SK-N-SH (cell line): ENCODE measurements at regions not wholly inside any gene's neighbourhood (a gene's known extent, or its start where the extent isn't known, plus 50 kb on each side); places are given as distances from the start of the nearest gene placed in this dataset.

Experiments used
- CTCF ChIA-PET: fragments of 300-600, 350-600 bp; formaldehyde crosslinking; extraction: SDS; loops from one replicate; lab custom pipeline; 2021; lab: Yijun Ruan, JAX
- POLR2A ChIA-PET: fragments of 350-600 bp; sonication (Branson Sonifier 250); formaldehyde crosslinking; extraction: SDS; loops from one replicate; lab custom pipeline; 2020; ENCODE audit warnings: antibody characterized with exemption, inconsistent platforms; lab: Yijun Ruan, JAX
- DNase-seq: peaks from one replicate; pipeline ENCODE4 v3.0.0; 2012
- H2AFZ ChIP-seq: fragments of 200-600 bp; sonication (generic); 2 replicates; pipeline ENCODE4 v1.8.1; 2016; ENCODE audit warnings: antibody characterized with exemption, mild to moderate bottlenecking, low read depth
- H3F3A ChIP-seq: fragments of 200-600 bp; sonication (generic); replicated peaks from 2 replicates; pipeline ENCODE3; 2016; ENCODE audit warnings: antibody characterized with exemption, mild to moderate bottlenecking; ENCODE audit not compliant: insufficient read depth
- H3K27ac ChIP-seq, 2 experiments: fragments of 200-500 bp in 1 of 2; fragments of 200-600 bp in 1 of 2; sonication (Bioruptor generic) in 1 of 2; sonication (generic), shearing (Covaris generic) in 1 of 2; 2 replicates each; pipeline versions ENCODE4 v1.5.1 to v1.6.1; 2014 to 2016; ENCODE audit warnings: low read depth in 2 of 2, inconsistent platforms in 1 of 2, low read length in 1 of 2, mild to moderate bottlenecking in 1 of 2, mixed read lengths in 1 of 2
- H3K27me3 ChIP-seq: fragments of 200-600 bp; sonication (generic), shearing (Covaris generic); 2 replicates; pipeline ENCODE4 v1.6.1; 2016; ENCODE audit warnings: mixed run types; ENCODE audit not compliant: insufficient read depth
- H3K36me3 ChIP-seq, 2 experiments: fragments of 200-500 bp in 1 of 2; fragments of 200-600 bp in 1 of 2; sonication (Bioruptor generic) in 1 of 2; sonication (generic) in 1 of 2; replicated peaks in 1 of 2; 2 replicates each; pipeline versions ENCODE3 to v1.5.1; 2014 to 2016; ENCODE audit warnings: low read length in 1 of 2, mild to moderate bottlenecking in 1 of 2; ENCODE audit not compliant: insufficient read depth in 2 of 2, control insufficient read depth in 1 of 2
- H3K4me1 ChIP-seq, 2 experiments: fragments of 200-500 bp in 1 of 2; fragments of 200-600 bp in 1 of 2; sonication (Bioruptor generic) in 1 of 2; sonication (generic), shearing (Covaris generic) in 1 of 2; 2 replicates each; pipeline versions ENCODE4 v1.5.1 to v1.6.1; 2014 to 2016; ENCODE audit warnings: low read depth in 1 of 2, low read length in 1 of 2, mixed run types in 1 of 2; ENCODE audit not compliant: insufficient read depth in 2 of 2, control insufficient read depth in 1 of 2
- H3K4me2 ChIP-seq: fragments of 200-600 bp; sonication (generic), shearing (Covaris generic); 2 replicates; pipeline ENCODE4 v1.6.1; 2017; ENCODE audit warnings: mixed run types
- H3K4me3 ChIP-seq, 2 experiments: fragments of 200-500 bp in 1 of 2; fragments of 200-600 bp in 1 of 2; sonication (Bioruptor generic) in 1 of 2; sonication (generic), shearing (Covaris generic) in 1 of 2; 2 replicates each; pipeline versions ENCODE4 v1.5.1 to v1.8.1; 2014 to 2016; ENCODE audit warnings: low read depth in 2 of 2, inconsistent platforms in 1 of 2, low read length in 1 of 2, mild to moderate bottlenecking in 1 of 2, mixed read lengths in 1 of 2, moderate library complexity in 1 of 2
- H3K79me2 ChIP-seq: fragments of 200-600 bp; sonication (generic); 2 replicates; pipeline ENCODE4 v1.8.1; 2017; ENCODE audit warnings: mild to moderate bottlenecking; ENCODE audit not compliant: insufficient read depth
- H3K9ac ChIP-seq: fragments of 200-600 bp; sonication (generic); 2 replicates; pipeline ENCODE4 v1.6.1; 2017; ENCODE audit warnings: mixed run types
- H3K9me2 ChIP-seq: fragments of 200-600 bp; sonication (generic); 2 replicates; pipeline ENCODE4 v1.6.1; 2017; ENCODE audit warnings: mixed run types
- H3K9me3 ChIP-seq: fragments of 200-600 bp; sonication (generic); 2 replicates; pipeline ENCODE4 v1.6.1; 2017; ENCODE audit warnings: mixed run types, mild to moderate bottlenecking, moderate library complexity
- H4K20me1 ChIP-seq: fragments of 200-600 bp; sonication (generic); 2 replicates; pipeline ENCODE4 v1.6.1; 2017; ENCODE audit warnings: mild to moderate bottlenecking, mixed run types; ENCODE audit not compliant: insufficient read depth
- CHD2 ChIP-seq: fragments of 150-350 bp; IDR thresholded peaks from 2 replicates; pipeline ENCODE4 v1.6.1; 2018; ENCODE audit warnings: low read length; ENCODE audit not compliant: partially characterized antibody
- CTCF ChIP-seq: fragments of 200-600 bp; sonication (generic); IDR thresholded peaks from 2 replicates; pipeline ENCODE4 v1.6.1; 2017; ENCODE audit warnings: antibody characterized with exemption, mild to moderate bottlenecking, moderate library complexity
- ELF1 ChIP-seq: IDR thresholded peaks from 2 replicates; pipeline ENCODE4 v1.4.0; 2012
- EP300 ChIP-seq, 2 experiments: IDR thresholded peaks; 2 replicates each; pipeline versions ENCODE4 v1.4.0 to v1.6.1; 2012; ENCODE audit warnings: borderline replicate concordance in 1 of 2, low read depth in 1 of 2, low read length in 1 of 2
- FOXM1 ChIP-seq: IDR thresholded peaks from 2 replicates; pipeline ENCODE4 v1.4.0; 2012; ENCODE audit warnings: low read depth, mild to moderate bottlenecking
- JUND ChIP-seq: IDR thresholded peaks from 2 replicates; pipeline ENCODE4 v1.4.0; 2012
- MAX ChIP-seq: IDR thresholded peaks from 2 replicates; pipeline ENCODE4 v1.4.0; 2012; ENCODE audit warnings: low read depth
- POLR2AphosphoS5 ChIP-seq: IDR thresholded peaks from 2 replicates; pipeline ENCODE4 v1.6.1; 2012; ENCODE audit warnings: low read depth, low read length
- RAD21 ChIP-seq: IDR thresholded peaks from 2 replicates; pipeline ENCODE4 v1.6.1; 2012; ENCODE audit warnings: mild to moderate bottlenecking, low read length
- RCOR1 ChIP-seq: fragments of 150-350 bp; IDR thresholded peaks from 2 replicates; pipeline ENCODE4 v1.6.1; 2017; ENCODE audit warnings: antibody characterized with exemption, low read length
- TAF1 ChIP-seq: IDR thresholded peaks from 2 replicates; pipeline ENCODE4 v1.6.1; 2012; ENCODE audit warnings: low read depth, mild to moderate bottlenecking, low read length, moderate library complexity, borderline replicate concordance
- TCF12 ChIP-seq: IDR thresholded peaks from 2 replicates; pipeline ENCODE4 v1.4.0; 2012
- USF1 ChIP-seq: IDR thresholded peaks from 2 replicates; pipeline ENCODE4 v1.4.0; 2012; ENCODE audit warnings: low read depth, borderline replicate concordance
- ZBTB33 ChIP-seq: IDR thresholded peaks from 2 replicates; pipeline ENCODE4 v1.4.0; 2012; ENCODE audit warnings: low read depth, borderline replicate concordance
- WGBS: methylation state at CpG from one replicate; pipeline ENCODE4 v1.1.6; 2017; ENCODE audit warnings: low lambda C conversion rate; 5-methylcytosine and 5-hydroxymethylcytosine counted together
- TF ChIP-seq, protein P1 (sequence below): fragments of 150-350 bp; IDR thresholded peaks from 2 replicates; pipeline ENCODE4 v1.6.1; 2017; ENCODE audit warnings: antibody characterized with exemption, low read length, low read depth, borderline replicate concordance
- TF ChIP-seq, protein P2 (sequence below): IDR thresholded peaks from 2 replicates; pipeline ENCODE4 v1.6.1; 2012; ENCODE audit warnings: mild to moderate bottlenecking, low read depth, low read length, moderate library complexity

DNA sequence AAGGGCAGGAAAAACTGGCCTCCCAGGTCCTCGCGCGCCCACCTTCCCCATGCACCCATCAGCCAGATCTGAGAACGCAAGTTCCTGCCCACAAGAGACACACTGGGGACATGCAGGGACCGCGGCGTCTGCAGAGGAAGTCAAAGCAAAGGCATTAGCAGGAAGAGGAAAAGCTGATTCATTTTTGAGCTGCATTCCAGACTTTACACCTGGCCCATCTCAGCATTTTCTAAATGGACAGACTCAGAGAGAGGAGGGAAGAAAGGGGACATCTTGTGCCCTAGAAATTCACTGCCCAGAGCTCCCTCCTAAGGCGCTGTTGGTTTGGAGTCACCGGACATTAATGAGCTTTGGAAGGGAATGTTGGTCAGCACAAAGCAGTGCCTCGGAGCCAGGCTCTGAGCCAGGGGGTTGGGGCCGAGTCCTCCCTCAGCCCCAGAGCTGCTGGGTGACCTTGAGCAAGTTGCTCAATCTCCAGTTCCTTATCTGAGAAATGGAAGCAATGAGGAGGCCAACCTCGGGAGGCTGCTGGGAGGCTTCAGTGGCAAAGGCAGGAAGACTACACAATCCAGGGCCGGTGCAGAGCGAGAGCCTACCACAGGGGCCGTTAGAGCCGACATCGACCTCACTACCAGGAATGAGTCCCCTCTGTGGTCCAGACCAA lies 150.5 kb upstream of the IQSEC1 start (continued):
- TF ChIP-seq FOXM1: no peak
- TF ChIP-seq CTCF: no peak

DNA sequence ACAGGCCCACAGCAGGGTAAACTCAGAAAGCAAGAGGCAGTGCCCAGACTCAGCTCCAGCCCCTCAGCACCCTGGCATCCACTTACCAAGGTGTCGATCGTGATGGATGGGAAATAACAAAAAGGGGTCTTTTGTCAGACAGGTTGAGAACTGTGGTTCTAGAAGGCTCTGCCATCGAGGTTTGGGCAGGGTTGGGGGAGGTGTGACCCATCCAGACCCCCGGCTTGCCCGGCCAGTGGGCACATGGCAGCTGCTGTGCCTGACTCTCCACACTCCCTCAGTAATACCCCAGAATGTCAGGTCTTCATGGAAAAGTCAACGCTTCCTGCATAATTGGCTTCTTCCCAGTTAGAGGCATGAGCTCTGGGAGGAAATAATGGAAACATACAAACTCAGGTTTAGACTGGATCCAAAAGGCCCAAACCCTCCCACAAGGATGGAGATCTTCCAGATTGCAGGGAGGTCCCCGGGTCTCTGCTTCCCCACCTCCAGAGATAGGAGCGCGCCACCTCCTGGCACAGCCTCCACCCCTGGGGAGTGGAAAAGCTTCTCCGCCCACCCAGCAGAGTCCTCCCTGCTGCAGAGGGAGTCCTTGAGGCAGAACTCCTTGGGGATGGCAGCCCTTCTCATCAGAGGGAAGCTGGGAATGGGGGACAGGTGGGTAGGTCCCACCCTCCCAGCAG lies 149.8 kb upstream of the IQSEC1 start:
- ChIA-PET CTCF (interaction anchor here (0.9 kb wide), 1 partner anchor 131 kb away, joined by 3 read pairs; no protein-coding TSS in a partner anchor), POLR2A (no interaction called here)
- no peaks in the 10 kb centered on the region for H3K27me3 ChIP-seq
- no peaks in the 10 kb centered on the region for H3F3A ChIP-seq
- H3K36me3 ChIP-seq: no peaks in the 10 kb centered on the region
- TF ChIP-seq ZBTB33: no peak
- no peak for TF ChIP-seq JUND
- no peak for TF ChIP-seq MAX
- TF ChIP-seq, protein P1, sequence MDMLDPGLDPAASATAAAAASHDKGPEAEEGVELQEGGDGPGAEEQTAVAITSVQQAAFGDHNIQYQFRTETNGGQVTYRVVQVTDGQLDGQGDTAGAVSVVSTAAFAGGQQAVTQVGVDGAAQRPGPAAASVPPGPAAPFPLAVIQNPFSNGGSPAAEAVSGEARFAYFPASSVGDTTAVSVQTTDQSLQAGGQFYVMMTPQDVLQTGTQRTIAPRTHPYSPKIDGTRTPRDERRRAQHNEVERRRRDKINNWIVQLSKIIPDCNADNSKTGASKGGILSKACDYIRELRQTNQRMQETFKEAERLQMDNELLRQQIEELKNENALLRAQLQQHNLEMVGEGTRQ: no peak
- TF ChIP-seq TCF12: no peak
- no peak for TF ChIP-seq RCOR1
- no peak for TF ChIP-seq FOXM1
- no peak for TF ChIP-seq TAF1
- no peak for TF ChIP-seq EP300 (IDR thresholded peaks at IDR 0.05; ENCODE audit: borderline replicate concordance in 1 of 2, low read depth in 1 of 2, low read length in 1 of 2)
- no peak for TF ChIP-seq ELF1
- no peak for TF ChIP-seq CTCF
- TF ChIP-seq POLR2AphosphoS5: no peak
- TF ChIP-seq, protein P2, sequence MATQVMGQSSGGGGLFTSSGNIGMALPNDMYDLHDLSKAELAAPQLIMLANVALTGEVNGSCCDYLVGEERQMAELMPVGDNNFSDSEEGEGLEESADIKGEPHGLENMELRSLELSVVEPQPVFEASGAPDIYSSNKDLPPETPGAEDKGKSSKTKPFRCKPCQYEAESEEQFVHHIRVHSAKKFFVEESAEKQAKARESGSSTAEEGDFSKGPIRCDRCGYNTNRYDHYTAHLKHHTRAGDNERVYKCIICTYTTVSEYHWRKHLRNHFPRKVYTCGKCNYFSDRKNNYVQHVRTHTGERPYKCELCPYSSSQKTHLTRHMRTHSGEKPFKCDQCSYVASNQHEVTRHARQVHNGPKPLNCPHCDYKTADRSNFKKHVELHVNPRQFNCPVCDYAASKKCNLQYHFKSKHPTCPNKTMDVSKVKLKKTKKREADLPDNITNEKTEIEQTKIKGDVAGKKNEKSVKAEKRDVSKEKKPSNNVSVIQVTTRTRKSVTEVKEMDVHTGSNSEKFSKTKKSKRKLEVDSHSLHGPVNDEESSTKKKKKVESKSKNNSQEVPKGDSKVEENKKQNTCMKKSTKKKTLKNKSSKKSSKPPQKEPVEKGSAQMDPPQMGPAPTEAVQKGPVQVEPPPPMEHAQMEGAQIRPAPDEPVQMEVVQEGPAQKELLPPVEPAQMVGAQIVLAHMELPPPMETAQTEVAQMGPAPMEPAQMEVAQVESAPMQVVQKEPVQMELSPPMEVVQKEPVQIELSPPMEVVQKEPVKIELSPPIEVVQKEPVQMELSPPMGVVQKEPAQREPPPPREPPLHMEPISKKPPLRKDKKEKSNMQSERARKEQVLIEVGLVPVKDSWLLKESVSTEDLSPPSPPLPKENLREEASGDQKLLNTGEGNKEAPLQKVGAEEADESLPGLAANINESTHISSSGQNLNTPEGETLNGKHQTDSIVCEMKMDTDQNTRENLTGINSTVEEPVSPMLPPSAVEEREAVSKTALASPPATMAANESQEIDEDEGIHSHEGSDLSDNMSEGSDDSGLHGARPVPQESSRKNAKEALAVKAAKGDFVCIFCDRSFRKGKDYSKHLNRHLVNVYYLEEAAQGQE: no peak
- TF ChIP-seq RAD21: no peak
- TF ChIP-seq CHD2: no peak
- TF ChIP-seq USF1: no peak
- no peaks in the 10 kb centered on the region for H4K20me1 ChIP-seq
- no peak overlapping the region for H3K9ac ChIP-seq
- no peak overlapping the region for H3K27ac ChIP-seq
- no peaks in the 10 kb centered on the region for H3K9me3 ChIP-seq
- no peaks in the 10 kb centered on the region for H3K4me1 ChIP-seq
- no peak for DNase-seq
- no peak overlapping the region for H2AFZ ChIP-seq
- H3K4me3 ChIP-seq: no peak overlapping the region
- H3K79me2 ChIP-seq: no peaks in the 10 kb centered on the region
- no peak overlapping the region for H3K4me2 ChIP-seq
- WGBS: 69% methylated on average over 6 of the region's 10 CpGs
- H3K9me2 ChIP-seq: no peaks in the 10 kb centered on the region
